PC-3 (cell line): ENCODE measurements at regions not wholly inside any gene's neighbourhood (a gene's known extent, or its start where the extent isn't known, plus 50 kb on each side); places are given as distances from the start of the nearest gene placed in this dataset.

Experiments
- ATAC-seq: fragments of 200-7000 bp; cut with Tn5 transposase; 2 replicates; pipeline ENCODE4 v1.9.1; 2020; ENCODE audit warnings: mild to moderate bottlenecking, moderate library complexity
- BruUV-seq: library from RNA; stranded (reverse); fragments of 400-500 nt; replicated peaks from 2 replicates; lab custom pipeline; 2021; lab: Mats Ljungman, UMichigan
- CTCF ChIA-PET: fragments of 300-600 bp; sonication (Branson Sonifier 250); formaldehyde crosslinking; loops from one replicate; lab custom pipeline; 2022; ENCODE audit warnings: antibody characterized with exemption; lab: Charles Lee
- POLR2A ChIA-PET: fragments of 300-600 bp; sonication (Branson Sonifier 250); formaldehyde crosslinking; loops from one replicate; lab custom pipeline; 2022; ENCODE audit warnings: antibody characterized with exemption; ENCODE audit not compliant: unreplicated experiment; lab: Charles Lee
- DNase-seq: peaks from one replicate; pipeline ENCODE4 v3.0.0-alpha.2; 2015
- H2AFZ ChIP-seq: fragments of 300-600 bp; sonication (generic); 2 replicates; pipeline ENCODE4 v1.6.0; 2016; ENCODE audit warnings: antibody characterized with exemption, low read length
- H3F3A ChIP-seq: fragments of 300-600 bp; sonication (generic); one replicate; pipeline ENCODE4 v1.6.0; 2017; ENCODE audit warnings: antibody characterized with exemption, low read length, control low read depth, mild to moderate bottlenecking; ENCODE audit not compliant: unreplicated experiment
- H3K27ac ChIP-seq: fragments of 300-600 bp; sonication (generic); 2 replicates; pipeline ENCODE4 v1.5.1; 2016; ENCODE audit warnings: mild to moderate bottlenecking, low read length
- H3K27me3 ChIP-seq: fragments of 300-600 bp; sonication (generic); 2 replicates; pipeline ENCODE4 v1.6.1; 2016; ENCODE audit warnings: low read length, mixed read lengths
- H3K36me3 ChIP-seq: fragments of 300-600 bp; sonication (generic); 2 replicates; pipeline ENCODE4 v1.6.1; 2016; ENCODE audit warnings: low read depth, mixed run types, low read length, mixed read lengths
- H3K4me1 ChIP-seq: fragments of 300-600 bp; sonication (generic); 2 replicates; pipeline ENCODE4 v1.5.1; 2016; ENCODE audit warnings: low read length; ENCODE audit not compliant: insufficient read depth
- H3K4me2 ChIP-seq: fragments of 300-600 bp; sonication (generic); 2 replicates; pipeline ENCODE4 v1.6.0; 2016; ENCODE audit warnings: low read length
- H3K4me3 ChIP-seq: fragments of 300-600 bp; sonication (generic); 2 replicates; pipeline ENCODE4 v1.5.1; 2016; ENCODE audit warnings: mild to moderate bottlenecking, low read length, mixed read lengths
- H3K79me2 ChIP-seq: fragments of 300-600 bp; sonication (generic); 2 replicates; pipeline ENCODE4 v1.6.1; 2017; ENCODE audit warnings: low read length, mixed read lengths
- H3K9ac ChIP-seq: fragments of 300-600 bp; sonication (generic); 2 replicates; pipeline ENCODE4 v1.6.0; 2016; ENCODE audit warnings: mild to moderate bottlenecking, low read length
- H3K9me2 ChIP-seq: fragments of 300-600 bp; sonication (generic); replicated peaks from 2 replicates; pipeline ENCODE4 v1.6.1; 2016; ENCODE audit warnings: mixed run types, low read length, mixed read lengths
- H3K9me3 ChIP-seq: fragments of 300-600 bp; sonication (generic); 2 replicates; pipeline ENCODE4 v1.6.1; 2016; ENCODE audit warnings: low read length, mixed read lengths
- H4K20me1 ChIP-seq: fragments of 300-600 bp; sonication (generic); 2 replicates; pipeline ENCODE4 v1.6.1; 2016; ENCODE audit warnings: low read length, mixed read lengths
- EZH2 ChIP-seq: fragments of 300-600 bp; sonication (generic); IDR thresholded peaks from one replicate; pipeline ENCODE4 v1.6.1; 2017; ENCODE audit warnings: antibody characterized with exemption, mild to moderate bottlenecking, low read length; ENCODE audit not compliant: unreplicated experiment
- EZH2phosphoT487 ChIP-seq: fragments of 300-600 bp; sonication (generic); IDR thresholded peaks from 2 replicates; pipeline ENCODE4 v1.6.1; 2018; ENCODE audit warnings: mild to moderate bottlenecking, antibody characterized with exemption, low read length, borderline replicate concordance
- intact Hi-C: fragments of 100-400 bp; cut with micrococcal nuclease; formaldehyde crosslinking; loops from 2 replicates; pipeline ENCODE4 v1.9.0; 2023
- TF ChIP-seq, protein P1 (sequence below): fragments of 300-600 bp; sonication (generic); conservative IDR thresholded peaks from 2 replicates; pipeline ENCODE4 v1.5.1; 2017; ENCODE audit warnings: antibody characterized with exemption, low read depth, mild to moderate bottlenecking, low read length

DNA sequence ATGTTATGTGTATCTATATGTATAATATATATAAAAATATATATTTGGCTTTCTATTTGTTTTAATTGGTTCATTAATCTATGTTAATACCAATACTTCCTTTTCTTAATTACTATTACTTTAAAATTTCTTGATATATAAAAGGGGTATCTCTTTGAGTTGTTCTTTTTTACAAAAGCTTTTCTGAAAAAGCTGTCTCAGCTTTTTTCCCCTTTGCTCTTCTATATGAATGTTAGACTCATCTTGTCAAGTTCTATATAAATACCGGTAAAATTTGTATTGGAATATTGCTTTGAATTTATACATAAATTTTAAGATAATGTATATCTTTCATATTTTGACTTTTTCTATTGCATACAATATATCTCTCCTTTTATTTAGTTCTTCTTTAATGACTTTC is 139.8 kb upstream of the FOXG1 start:
- H3K27ac ChIP-seq: no peak overlapping the region
- intact Hi-C loops: no loop called here
- H4K20me1 ChIP-seq: no peaks in the 10 kb centered on the region
- H3K9me3 ChIP-seq: no peaks in the 10 kb centered on the region
- no peaks in the 10 kb centered on the region for H3F3A ChIP-seq
- peaks cover 24% of the 10 kb centered on the region for H3K4me1 ChIP-seq
- no peak overlapping the region for H2AFZ ChIP-seq
- BruUV-seq: no TSS peak
- H3K79me2 ChIP-seq: no peaks in the 10 kb centered on the region
- H3K4me2 ChIP-seq: no peak overlapping the region
- DNase-seq (no peak), ATAC-seq (no peak)
- no peaks in the 10 kb centered on the region for H3K27me3 ChIP-seq
- no peaks in the 10 kb centered on the region for H3K36me3 ChIP-seq
- no peaks in the 10 kb centered on the region for H3K9me2 ChIP-seq
- CTCF ChIA-PET: no interaction called here
- POLR2A ChIA-PET: no interaction called here
- H3K4me3 ChIP-seq: no peak overlapping the region
- TF ChIP-seq, protein P1, sequence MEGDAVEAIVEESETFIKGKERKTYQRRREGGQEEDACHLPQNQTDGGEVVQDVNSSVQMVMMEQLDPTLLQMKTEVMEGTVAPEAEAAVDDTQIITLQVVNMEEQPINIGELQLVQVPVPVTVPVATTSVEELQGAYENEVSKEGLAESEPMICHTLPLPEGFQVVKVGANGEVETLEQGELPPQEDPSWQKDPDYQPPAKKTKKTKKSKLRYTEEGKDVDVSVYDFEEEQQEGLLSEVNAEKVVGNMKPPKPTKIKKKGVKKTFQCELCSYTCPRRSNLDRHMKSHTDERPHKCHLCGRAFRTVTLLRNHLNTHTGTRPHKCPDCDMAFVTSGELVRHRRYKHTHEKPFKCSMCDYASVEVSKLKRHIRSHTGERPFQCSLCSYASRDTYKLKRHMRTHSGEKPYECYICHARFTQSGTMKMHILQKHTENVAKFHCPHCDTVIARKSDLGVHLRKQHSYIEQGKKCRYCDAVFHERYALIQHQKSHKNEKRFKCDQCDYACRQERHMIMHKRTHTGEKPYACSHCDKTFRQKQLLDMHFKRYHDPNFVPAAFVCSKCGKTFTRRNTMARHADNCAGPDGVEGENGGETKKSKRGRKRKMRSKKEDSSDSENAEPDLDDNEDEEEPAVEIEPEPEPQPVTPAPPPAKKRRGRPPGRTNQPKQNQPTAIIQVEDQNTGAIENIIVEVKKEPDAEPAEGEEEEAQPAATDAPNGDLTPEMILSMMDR: no peak
- no peak for TF ChIP-seq EZH2
- no peak overlapping the region for H3K9ac ChIP-seq

DNA sequence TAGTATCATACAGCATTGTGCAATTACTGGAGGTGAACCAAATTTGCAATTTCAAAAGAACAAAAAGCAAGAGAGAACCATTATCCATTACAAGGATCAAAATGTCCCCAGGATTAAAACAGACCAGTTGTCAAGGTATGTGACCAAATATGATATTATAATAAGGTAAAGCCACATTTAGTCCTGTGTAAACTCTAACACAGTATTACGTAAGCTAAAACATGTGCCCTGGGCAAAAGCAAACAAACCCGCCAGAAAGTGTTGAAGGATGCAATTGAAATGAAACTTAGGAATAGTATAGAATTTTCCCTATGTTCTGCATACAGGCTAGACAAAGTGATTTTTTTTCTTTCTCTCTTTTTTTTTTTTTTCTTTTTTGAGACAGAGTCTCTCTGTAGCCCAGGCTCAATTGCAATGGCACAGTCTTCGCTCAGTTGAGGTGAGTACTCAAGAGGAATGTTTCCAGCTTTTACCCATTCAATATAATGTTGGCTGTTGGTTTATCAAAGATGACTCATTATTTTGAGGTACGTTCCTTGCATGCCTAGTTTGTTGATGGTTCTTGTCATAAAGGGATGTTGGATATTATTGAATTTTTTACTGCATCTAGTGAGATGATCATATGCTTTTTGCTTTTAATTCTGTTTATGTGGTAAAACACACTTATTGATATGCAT is 137.1 kb upstream of the FOXG1 start:
- intact Hi-C loops: no loop called here
- Histone ChIP-seq H3K9ac (no peak overlapping the region), H3K27me3 (no peaks in the 10 kb centered on the region), H3K79me2 (no peaks in the 10 kb centered on the region), H2AFZ (0 out of 2 replicates have a peak overlapping the region, but pooled peaks have one; percentile 13), H3K36me3 (no peaks in the 10 kb centered on the region), H3F3A (no peaks in the 10 kb centered on the region), H3K4me2 (peak overlapping the region; percentile 49), H3K9me3 (no peaks in the 10 kb centered on the region), H3K4me3 (no peak overlapping the region), H3K4me1 (peaks cover 24% of the 10 kb centered on the region), H4K20me1 (no peaks in the 10 kb centered on the region), H3K27ac (no peak overlapping the region), H3K9me2 (no peaks in the 10 kb centered on the region)
- TF ChIP-seq, protein P1: no peak
- TF ChIP-seq EZH2phosphoT487 (no peak), EZH2 (no peak)
- BruUV-seq: no TSS peak
- CTCF ChIA-PET: no interaction called here
- ATAC-seq (peak; percentile 70), DNase-seq (peak; percentile 72)
- POLR2A ChIA-PET: no interaction called here

DNA sequence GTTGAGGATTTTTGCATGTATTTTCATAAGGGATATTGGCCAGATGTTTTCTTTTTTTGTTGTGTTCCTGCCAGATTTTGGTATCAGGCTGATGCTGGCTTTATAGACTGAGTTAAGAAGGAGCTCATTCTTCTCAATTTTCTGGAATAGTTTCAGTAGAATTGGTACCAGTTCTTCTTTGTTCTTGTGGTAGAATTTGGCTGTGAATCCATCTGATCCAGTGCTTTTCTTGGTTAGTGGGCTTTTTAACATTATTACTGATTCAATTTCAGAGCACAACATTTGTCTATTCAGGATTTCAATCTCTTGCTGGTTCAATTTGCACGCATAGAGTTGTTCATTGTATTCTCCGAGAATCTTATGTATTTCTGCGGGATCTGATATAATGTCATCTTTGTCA is 136.5 kb upstream of the FOXG1 start:
- no TSS peak for BruUV-seq
- no peaks in the 10 kb centered on the region for H3K27me3 ChIP-seq
- CTCF ChIA-PET: no interaction called here
- intact Hi-C loops: no loop called here
- no peaks in the 10 kb centered on the region for H4K20me1 ChIP-seq
- peaks cover 28% of the 10 kb centered on the region for H3K4me1 ChIP-seq
- H3K27ac ChIP-seq: no peak overlapping the region
- no peak overlapping the region for H2AFZ ChIP-seq
- H3K4me2 ChIP-seq: peak overlapping the region; percentile 49; the same call in 1 of the 2 replicates
- DNase-seq: no peak
- no peaks in the 10 kb centered on the region for H3K79me2 ChIP-seq
- H3K9ac ChIP-seq: no peak overlapping the region
- no peak for ATAC-seq
- H3F3A ChIP-seq: no peaks in the 10 kb centered on the region
- no peak overlapping the region for H3K4me3 ChIP-seq
- TF ChIP-seq, protein P1: no peak
- TF ChIP-seq EZH2phosphoT487 (no peak), EZH2 (no peak)
- H3K9me2 ChIP-seq: no peaks in the 10 kb centered on the region
- no peaks in the 10 kb centered on the region for H3K36me3 ChIP-seq
- no peaks in the 10 kb centered on the region for H3K9me3 ChIP-seq
- POLR2A ChIA-PET: interaction anchor here (0.6 kb wide), 1 partner anchor 27 kb away, joined by 7 read pairs; no protein-coding TSS in a partner anchor
